Muscle of back (tissue), 3 donors: ENCODE measurements at regions not wholly inside any gene's neighbourhood (a gene's known extent, or its start where the extent isn't known, plus 50 kb on each side); places are given as distances from the start of the nearest gene placed in this dataset.
"Not testable (repeated sequence)": the region's sequence is repeated elsewhere in the genome, so short reads cannot be mapped to it uniquely, and the experiment has no call there.

Experiments used
- DNase-seq, 3 donors: peaks; one replicate each; pipeline versions ENCODE4 v3.0.0 to v3.0.0-alpha.2; 2013

DNA sequence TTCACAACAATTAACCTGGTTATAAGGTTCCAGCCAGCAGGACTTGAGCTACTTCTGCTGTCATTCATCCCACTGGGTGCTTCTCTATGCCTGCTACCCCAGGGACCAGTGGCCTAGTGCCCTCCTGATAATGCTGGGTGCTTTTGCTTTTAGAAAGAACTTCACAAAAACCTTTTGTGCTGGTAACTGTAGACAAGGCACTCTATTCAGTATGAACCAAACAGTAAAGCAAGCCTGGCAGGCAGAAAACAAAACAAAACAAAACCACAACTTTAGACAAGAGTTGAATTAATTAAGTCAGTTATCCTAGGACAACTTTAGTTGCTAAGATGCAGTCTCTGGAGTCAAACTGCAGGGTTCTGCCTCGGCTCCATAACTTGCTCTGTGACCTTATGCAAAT lies 61.9 kb upstream of the ADGRL2 start:
- DNase-seq, result no peak

DNA sequence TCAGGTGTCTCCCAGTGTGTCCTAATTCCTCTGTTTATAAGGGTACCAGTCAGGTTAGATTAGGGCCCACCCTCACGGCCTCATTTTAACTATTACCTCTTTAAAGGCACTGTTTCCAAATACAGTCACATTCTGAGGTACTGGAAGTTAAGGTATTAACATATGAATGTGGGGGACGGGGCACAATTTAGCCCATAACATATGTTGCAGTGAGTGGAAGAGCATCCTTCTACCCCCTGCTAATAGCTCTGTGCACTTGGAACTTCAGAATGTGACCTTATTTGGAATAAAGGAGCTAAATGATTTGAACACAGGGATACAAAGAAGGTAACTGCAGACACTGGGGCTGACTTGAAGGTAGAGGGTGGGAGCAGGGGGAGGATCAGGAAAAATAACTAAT lies 67.3 kb upstream of the ADGRL2 start:
- DNase-seq, result no peak

DNA sequence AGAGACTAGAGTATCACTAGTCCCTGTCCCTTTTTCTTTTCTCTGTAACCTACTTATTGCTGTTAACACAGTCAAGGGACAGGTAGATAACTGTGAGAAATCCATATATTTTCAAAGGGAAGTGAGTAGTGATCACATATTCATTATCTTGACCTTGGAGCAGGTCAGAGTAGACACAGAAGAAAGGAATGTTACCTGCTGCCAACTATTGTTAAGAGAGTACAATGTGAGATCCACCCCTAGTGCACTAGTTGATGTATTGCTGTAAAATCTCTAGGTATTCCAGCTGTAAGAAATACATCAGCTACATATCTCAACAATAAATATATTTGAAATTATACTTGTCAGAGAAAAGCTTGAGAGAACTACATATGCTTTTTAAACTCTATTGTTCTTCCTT lies 68.7 kb upstream of the ADGRL2 start:
- DNase-seq, result no peak

DNA sequence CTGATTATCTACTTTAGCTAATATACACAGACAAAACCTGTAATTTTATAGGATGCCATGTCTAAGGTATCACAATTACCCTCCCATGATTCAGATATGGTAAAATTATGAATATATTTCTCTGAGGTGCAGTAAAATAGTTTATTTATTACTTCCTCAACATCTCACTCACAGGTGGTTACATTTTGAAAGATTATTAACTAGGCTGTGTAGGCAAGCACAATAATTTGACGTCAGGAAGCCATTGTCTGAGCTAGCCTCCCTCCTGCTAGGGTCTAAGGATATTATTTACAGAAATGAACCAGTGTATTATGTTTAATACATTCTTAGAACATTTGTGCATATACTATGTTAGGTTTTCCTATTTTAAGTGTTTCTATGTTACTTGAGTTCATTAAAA lies 69.9 kb upstream of the ADGRL2 start:
- no peak for DNase-seq

DNA sequence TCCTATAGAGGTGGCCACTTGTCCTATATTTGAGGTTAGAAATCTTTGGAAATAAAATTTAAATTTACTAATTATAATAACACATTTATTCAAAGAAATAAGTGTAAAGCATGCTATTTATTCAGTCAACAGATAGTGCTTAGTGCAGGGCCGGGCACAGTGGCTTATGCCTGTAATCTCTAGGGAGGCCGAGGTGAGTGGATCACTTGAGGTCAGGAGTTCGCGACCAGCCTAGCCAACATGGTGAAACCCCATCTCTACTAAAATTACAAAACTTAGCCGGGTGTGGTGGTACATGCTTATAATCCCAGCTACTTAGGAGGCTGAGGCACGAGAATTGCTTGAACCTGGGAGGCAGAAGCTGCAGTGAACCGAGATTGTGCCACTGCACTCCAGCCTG lies 70.4 kb upstream of the ADGRL2 start:
- DNase-seq, result not testable (repeated sequence)

DNA sequence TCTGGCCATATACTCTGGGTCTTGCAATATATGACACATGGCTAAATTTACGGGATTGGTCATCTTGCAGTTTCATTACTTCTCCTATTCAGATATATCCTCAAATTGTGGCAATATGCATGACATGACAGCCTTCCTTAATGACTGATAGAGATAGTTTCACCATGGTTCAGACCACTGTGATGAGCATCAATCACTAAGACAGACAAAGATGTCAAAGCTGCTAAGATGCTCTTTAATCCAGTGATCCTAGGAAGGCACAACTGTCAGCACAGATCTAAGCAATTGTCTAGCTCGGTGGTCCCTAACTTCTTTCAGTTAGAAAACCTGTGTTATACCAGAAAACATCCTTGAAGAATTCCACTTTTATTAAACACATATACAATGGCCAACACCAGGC lies 70.9 kb upstream of the ADGRL2 start:
- no peak for DNase-seq

DNA sequence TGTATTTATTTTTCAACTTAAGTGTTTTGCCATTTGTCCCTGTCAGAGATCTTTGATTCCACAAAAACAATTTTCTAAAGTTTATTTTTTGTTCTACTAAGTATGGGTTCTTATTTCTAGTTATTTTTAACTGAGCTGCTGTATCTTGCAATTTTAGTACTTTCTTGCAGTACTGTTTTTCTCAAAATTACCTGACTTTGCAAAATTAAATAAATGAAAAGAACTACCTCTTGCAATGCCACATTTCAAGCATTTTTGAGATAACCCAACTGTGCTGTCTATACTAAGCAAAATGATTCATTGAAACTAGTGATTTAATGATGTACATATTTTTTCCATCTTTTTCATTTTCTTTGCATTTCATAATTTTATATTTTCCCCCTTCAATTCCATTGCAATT lies 71.5 kb upstream of the ADGRL2 start:
- DNase-seq, result no peak

DNA sequence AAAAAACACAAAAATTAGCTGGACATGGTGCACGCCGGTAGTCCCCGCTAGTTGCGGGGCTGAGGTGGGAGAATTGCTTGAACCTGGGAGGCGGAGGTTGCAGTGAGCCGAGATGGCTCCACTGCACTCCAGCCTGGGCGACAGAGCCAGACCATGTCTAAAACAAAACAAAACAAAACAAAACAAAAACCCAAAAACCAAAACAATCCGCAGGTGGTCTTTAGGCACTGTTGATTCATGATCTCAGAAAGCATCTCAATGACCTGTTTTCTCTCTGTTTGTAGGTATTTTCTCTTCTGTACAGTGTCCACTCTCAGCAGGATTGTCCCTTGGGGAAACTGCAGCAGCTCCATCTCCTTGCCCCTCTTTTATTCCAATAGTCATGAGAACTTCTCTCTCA lies 74.9 kb upstream of the ADGRL2 start:
- DNase-seq, result no peak

DNA sequence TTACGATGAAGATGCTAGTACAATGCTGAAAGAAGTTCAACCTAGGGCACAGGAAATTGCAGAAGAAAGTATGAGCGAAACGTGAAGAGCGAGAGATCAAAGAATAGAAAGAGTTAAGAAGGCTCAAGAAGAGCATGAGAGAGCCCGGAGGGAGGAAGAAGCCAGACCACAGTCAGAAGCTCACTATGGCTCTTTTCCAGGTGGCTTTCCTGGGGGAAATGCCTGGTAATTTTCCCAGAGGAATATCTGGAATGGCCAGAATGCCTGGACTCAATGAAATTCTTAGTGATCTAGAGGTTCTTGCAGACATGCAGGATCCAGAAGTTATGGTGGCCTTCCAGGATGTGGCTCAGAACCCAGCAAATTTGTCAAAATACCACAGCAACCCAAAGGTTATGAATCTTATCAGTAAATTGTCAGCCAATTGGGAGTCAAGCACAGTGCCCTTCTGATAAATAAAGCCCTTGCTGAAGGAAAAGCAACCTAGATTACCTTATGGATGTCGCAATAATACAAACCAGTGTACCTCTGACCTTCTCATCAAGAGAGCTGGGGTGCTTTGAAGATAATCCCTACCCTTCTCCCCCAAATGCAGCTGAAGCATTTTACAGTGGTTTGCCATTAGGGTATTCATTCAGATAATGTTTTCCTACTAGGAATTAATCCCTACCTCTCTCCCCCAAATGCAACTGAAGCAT lies 78.0 kb upstream of the ADGRL2 start:
- DNase-seq, result not testable (repeated sequence)

DNA sequence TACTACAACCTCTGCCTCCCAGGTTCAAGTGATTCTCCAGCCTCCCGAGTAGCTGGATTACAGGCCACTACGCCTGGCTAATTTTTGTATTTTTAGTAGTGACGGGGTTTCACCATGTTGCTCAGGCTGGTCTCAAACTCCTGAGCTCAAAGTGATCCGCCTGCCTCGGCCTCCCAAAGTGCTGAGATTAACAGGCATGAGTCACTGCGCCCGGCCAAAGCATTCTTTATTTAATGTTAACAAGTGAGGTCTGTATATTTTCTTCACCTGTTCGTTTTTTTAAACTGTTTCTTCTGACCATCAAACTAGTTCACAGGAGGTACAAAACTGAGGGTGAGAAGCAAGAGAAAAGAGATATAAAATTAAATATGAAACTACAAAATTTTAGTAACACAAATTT lies 80.5 kb upstream of the ADGRL2 start:
- DNase-seq, result not testable (repeated sequence)

DNA sequence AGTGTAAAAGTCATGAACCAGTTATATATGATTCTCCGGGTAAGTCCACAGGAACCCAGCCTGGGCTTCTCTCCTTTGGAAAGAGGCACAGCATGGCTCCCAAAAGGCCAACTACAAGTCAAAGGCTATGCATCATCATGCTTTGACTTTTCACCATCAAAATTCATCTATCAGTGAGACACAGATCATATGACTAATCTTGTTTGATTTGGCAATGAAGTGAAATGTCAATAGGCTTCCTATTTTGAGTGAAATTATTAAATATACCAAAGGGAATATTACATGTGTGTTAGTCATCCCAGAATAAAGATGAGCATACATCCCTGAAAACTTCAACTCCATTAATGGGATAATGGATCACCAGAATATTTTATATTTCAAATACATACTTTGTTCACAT lies 83.5 kb upstream of the ADGRL2 start:
- peak in 1 of 3 donors; percentile 42 for DNase-seq

DNA sequence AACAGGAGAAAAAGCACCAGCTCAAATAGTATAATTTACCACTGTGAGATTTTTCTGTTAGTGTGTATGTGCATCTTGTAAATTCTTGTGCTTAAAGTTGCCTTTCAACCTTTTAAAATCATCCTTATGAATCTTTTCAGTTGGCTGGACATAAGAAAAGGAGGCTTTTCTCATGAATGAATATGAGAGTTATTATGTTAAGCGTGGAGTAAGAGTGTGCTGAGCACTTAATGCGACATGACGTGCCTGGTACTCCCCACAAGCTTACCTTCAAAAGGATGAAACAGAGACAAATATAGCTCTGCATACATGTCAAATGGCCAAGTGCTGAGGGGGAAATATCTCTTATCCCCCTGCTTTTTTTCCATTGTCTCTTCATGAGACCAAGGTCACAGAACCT lies 85.3 kb upstream of the ADGRL2 start:
- no peak for DNase-seq

DNA sequence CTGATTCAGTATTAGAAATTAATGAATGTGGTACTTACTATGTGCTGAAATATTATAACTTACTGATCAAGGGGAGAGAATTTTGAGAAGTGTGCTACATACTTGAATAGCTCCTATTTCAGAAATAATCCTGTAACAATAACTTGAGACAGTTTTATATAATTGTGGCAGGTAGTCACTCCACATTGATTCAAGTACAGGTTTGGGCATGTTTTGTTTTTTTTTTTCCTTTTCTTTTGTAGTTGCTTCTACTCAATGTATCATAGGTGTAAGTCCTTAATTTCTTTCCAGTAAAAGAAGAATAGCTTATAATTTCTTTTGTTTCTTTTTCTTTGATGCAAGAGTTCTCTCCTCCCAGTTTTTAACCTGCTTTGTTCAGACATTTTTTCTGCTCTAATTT lies 86.1 kb upstream of the ADGRL2 start:
- no peak for DNase-seq

DNA sequence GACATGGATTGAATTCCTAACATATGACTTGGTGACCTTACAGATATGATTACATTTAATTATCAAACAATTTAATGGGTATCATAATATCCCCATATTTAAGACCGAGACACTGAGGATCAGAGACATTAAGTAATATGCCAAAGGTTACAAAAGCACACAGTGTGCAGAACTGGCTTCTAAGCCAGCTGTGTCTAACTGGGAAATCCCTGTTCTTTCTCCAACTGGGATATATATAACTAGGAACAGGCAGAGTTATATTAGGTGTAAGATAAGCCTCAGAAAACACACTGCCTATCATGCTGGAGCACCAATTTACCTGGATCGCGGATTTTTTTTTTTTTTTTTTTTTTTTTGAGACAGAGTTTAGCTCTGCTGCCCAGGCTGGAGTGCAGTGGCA lies 88.3 kb upstream of the ADGRL2 start:
- DNase-seq, result no peak

DNA sequence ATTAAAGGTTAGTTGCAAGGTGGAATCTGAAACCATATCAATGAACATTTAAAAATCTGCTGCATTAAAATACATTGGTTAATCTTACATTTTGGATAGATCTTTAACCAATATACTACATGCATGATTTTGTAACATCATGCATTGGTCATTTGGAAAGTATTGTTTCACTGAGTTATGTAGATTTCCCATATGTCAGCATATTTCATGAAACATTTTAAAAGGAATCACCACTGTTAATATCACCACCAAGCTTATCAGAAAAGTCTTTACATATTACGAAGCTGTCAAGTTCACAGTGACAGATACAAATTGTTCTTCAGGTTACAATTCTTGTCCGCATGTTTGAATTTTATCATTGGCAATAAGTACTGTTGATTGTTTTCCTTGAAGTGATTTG lies 89.9 kb upstream of the ADGRL2 start:
- no peak for DNase-seq

DNA sequence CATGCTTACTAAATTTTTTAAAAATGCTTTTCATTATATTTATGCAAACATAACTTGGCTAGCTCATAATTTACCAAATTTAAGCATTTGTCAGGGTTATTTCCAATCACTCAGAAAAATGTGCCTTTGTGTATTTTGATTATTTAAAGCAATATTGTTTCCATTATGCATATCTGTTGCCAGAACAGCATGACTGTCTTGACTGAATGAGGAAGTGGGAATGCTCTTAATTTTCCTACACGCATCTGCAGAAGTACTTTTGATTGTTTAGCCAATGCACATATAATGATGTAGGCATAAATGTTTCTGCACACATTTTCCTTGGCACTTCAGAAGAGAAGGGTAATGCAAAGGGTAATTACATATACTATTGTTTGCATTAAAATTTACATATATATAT lies 92.5 kb upstream of the ADGRL2 start:
- DNase-seq, result peak in 1 of 3 donors; percentile 55

DNA sequence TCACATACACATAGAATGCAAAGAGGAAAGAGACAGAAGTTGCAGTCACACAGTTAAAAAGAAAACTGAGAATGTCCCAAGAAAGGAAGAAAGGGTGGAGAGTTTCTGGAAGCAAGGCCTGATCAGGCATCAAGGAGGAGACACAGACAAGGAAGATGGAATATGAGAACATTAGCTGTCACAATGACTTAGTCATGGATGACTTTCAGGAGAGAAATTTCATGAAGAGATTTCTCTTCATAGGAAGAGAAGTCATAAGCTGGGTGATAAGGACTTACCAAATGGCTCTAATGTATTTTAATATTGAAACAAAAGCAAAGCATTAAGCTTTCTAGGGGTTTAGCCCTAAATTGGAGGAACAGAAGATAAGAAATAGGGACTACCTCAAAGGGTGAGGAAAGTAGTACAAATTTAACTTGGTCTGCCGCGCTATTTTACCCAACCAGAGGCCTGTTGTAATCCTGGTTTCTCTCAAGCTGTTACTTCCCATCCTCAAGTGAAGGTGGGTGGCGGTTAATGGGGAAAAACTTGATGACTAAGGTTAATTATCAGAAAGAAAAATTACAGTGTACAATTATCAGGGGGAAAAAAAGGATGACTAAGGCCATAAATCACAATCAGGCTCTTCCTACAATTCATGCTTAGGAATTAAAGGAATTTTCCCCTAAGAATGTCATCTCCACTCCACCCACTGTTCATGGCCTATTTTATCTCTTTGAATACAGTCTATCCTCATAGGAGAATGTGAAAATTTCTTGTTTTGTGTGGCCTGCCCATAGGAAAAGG lies 93.9 kb upstream of the ADGRL2 start:
- DNase-seq, result peak in 1 of 3 donors; percentile 66

DNA sequence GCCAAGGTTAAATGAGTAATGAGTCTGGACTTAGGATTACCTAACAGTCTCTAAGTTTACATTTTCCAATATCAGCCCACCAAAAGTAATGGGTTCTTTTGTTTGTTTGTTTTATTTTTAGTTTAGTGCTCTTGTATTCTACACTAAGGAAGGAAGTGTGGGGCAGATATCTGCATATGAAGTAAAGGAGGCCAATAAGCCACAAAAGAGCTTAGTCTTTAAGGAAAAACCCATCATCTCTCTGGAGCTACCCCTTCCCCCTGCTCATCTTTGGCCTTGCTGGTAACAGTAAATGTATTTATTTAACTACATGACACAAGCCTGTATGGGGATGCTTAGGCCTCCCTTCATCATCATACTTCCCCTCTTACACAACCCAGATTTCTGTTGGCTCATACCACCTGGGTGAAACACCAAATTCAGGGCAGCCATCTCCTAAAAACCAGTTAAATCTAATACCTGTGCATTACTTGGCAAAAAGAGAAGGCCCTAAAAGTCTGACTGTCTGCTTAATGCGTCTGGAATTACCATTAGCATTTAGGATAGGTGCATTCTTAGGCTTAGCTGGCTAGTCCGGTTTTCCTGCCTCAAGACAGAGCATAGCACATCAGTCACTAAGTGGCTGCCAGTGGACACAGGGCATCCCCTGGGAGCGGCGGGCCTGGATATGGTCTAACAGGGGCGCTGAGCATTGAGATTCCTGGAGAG lies 96.8 kb upstream of the ADGRL2 start:
- no peak for DNase-seq

DNA sequence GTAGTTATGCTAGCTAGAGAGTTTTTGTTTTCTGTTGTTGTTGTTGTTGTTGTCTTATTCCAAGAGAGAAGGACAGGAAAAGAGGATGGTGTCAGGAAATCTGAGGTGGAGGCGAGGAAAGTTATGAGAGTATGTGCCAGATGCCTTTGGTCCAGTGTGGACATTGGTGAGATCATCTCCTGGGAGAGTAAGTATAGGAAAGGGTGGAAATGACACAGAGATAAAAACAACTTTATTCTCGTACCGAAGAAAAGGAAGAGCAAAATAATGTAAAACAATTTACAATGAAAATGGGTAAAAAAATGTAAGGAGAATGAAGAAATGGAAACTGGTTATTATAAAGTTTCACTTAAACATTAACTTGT lies 97.4 kb upstream of the ADGRL2 start:
- DNase-seq, result no peak

DNA sequence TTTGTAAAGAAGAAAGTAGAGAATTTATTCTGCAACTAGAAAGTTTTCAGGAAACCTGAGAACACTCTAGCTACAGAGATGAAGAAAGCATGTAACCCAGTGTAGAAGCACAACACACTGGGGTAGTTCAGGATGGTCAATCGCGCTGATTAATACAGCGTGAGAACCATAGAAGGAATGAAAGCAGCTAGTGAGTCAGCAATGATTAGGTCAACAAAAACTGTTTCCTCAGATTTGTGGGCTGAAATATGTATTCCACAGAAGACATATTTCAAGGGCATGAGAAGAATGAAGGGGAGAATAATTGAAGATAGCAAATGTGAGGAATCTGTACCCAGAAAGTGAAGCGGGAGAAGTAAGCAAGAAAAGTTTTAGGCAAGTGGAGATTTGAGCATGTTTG lies 97.8 kb upstream of the ADGRL2 start:
- DNase-seq, result peak in 1 of 3 donors; percentile 85

DNA sequence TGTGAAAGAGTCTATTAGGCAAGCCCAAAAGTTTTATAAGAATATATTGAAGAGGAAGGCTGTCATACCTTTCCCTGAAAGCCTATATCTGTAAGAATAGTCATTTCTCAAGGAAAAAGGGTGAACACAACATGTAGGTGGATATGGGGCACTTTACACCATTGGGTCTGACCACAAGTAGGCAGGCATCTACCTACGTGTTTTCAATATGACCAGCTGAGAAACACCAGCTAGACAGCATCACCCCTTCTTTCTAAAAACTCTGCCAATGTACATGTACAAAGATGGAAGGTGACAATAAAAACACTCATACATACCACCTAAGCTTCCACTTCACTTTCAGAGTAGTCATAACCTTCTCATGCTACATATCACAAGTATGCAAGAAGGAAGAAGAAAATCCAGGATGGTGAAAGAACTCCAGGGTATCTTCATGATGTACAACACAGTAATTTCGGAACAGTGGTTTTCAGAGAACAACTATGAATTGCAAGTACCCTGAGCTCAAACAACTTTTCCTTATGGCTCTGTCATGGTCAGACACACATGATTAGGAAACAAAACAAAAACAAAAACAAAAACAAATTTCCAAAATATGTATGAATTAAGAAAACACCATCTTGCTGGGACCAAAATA lies 98.5 kb upstream of the ADGRL2 start:
- no peak for DNase-seq

DNA sequence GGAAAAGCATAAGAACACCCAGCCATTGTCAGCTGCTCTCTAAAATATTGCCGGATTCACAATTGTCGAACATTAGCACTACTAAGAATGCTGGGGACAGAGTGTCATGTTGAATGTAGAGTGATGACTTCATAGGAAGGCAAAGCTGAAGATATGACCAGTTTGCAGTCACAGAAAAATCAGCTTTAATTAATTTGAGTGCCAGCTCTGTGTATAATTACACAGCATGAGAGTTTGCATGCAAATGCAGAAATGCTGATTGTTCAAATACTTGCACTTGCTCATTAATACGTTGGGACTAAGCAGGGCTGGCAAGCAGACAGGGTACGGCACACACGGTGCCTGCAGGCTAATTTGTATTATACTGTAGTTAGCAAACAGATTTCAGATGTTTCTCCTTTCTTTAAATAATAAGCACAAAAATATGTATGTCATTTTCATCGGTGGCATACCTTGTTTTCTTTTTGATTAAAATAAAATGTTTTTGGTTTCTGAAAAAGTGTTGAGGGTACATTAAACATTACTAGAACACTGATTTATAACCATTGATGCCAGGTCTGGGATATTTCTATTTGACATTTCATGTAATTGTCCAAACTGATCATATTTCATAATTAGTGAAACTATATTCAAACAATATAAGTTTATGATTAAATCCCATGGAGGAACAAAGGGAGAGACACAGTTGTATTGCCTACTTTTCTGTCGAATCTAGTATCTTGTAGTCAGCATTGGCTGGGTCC lies 99.8 kb upstream of the ADGRL2 start:
- no peak for DNase-seq
